ENCODE measurements at regions not wholly inside any gene's neighbourhood (a gene's known extent, or its start where the extent isn't known, plus 50 kb on each side); places are given as distances from the start of the nearest gene placed in this dataset.

- H3K4me1 ChIP-seq, result no peaks in the 10 kb centered on the region
- H3K4me3 ChIP-seq, result no peak overlapping the region
- intact Hi-C loops (cut with DNase I), result no loop called here
- no peak for DNase-seq (ENCODE audit: extremely low spot score)
- peaks cover 0 to 11% (median 2%) of the 10 kb centered on the region in 4 donors for H3K9me3 ChIP-seq
- H3K36me3 ChIP-seq, result no peaks in the 10 kb centered on the region
- no peak overlapping the region for H3K27ac ChIP-seq (replicated peaks in 1 of 4)
- no peaks in the 10 kb centered on the region for H3K27me3 ChIP-seq
- TF ChIP-seq POLR2AphosphoS5 (IDR thresholded peaks at IDR 0.05) (no peak), CTCF (IDR thresholded peaks at IDR 0.05) (no peak), EP300 (IDR thresholded peaks at IDR 0.05) (no peak), POLR2A (IDR thresholded peaks at IDR 0.05; ENCODE audit: low read depth) (no peak)
Observed at GRCh38 chr13:74845806-74846205, 636.2 kb downstream of the TBC1D4 start.

GRCh38 chr13:74841651-74842050 is 640.3 kb downstream of the TBC1D4 start:
- H3K4me3 ChIP-seq, result no peak overlapping the region
- 85% methylated on average over 4 of the region's 4 CpGs for WGBS
- intact Hi-C loops (cut with DNase I), result no loop called here
- H3K27me3 ChIP-seq, result no peaks in the 10 kb centered on the region
- TF ChIP-seq POLR2AphosphoS5 (IDR thresholded peaks at IDR 0.05), result no peak
- no peak for TF ChIP-seq EP300 (IDR thresholded peaks at IDR 0.05)
- H3K4me1 ChIP-seq, result no peaks in the 10 kb centered on the region
- H3K27ac ChIP-seq (replicated peaks in 1 of 4), result no peak overlapping the region
- no peaks in the 10 kb centered on the region for H3K36me3 ChIP-seq
- DNase-seq (ENCODE audit: extremely low spot score), result no peak
- no peaks in the 10 kb centered on the region for H3K9me3 ChIP-seq

- H3K4me3 ChIP-seq, result no peak overlapping the region
- H3K27ac ChIP-seq (replicated peaks in 1 of 4), result no peak overlapping the region
- TF ChIP-seq POLR2AphosphoS5 (IDR thresholded peaks at IDR 0.05) (no peak), EP300 (IDR thresholded peaks at IDR 0.05) (no peak), CTCF (IDR thresholded peaks at IDR 0.05) (no peak), POLR2A (IDR thresholded peaks at IDR 0.05; ENCODE audit: low read depth) (no peak)
- no peaks in the 10 kb centered on the region for H3K9me3 ChIP-seq
- no peaks in the 10 kb centered on the region for H3K36me3 ChIP-seq
- H3K4me1 ChIP-seq, result no peaks in the 10 kb centered on the region
- no peak for DNase-seq (ENCODE audit: extremely low spot score)
- H3K27me3 ChIP-seq, result no peaks in the 10 kb centered on the region
- intact Hi-C loops (cut with DNase I), result no loop called here
- WGBS, result 84% methylated on average over 2 of the region's 2 CpGs
Observed at GRCh38 chr13:74841123-74841522, 640.8 kb downstream of the TBC1D4 start.

GRCh38 chr13:74839656-74840055 is 642.3 kb downstream of the TBC1D4 start:
- Histone ChIP-seq H3K36me3 (no peaks in the 10 kb centered on the region), H3K9me3 (no peaks in the 10 kb centered on the region), H3K27ac (replicated peaks in 1 of 4) (no peak overlapping the region), H3K4me1 (no peaks in the 10 kb centered on the region), H3K27me3 (no peaks in the 10 kb centered on the region), H3K4me3 (no peak overlapping the region)
- intact Hi-C loops (cut with DNase I), result no loop called here
- no peak for DNase-seq (ENCODE audit: extremely low spot score)
- TF ChIP-seq EP300 (IDR thresholded peaks at IDR 0.05) (no peak), POLR2AphosphoS5 (IDR thresholded peaks at IDR 0.05) (no peak), CTCF (IDR thresholded peaks at IDR 0.05) (no peak), POLR2A (IDR thresholded peaks at IDR 0.05; ENCODE audit: low read depth) (no peak)

- 96% methylated on average over 5 of the region's 5 CpGs for WGBS
- H3K27me3 ChIP-seq, result no peaks in the 10 kb centered on the region
- no peak overlapping the region for H3K4me3 ChIP-seq
- H3K9me3 ChIP-seq, result no peaks in the 10 kb centered on the region
- no peaks in the 10 kb centered on the region for H3K36me3 ChIP-seq
- no peak overlapping the region for H3K27ac ChIP-seq (replicated peaks in 1 of 4)
- DNase-seq (ENCODE audit: extremely low spot score), result no peak
- H3K4me1 ChIP-seq, result no peaks in the 10 kb centered on the region
- intact Hi-C loops (cut with DNase I), result no loop called here
- no peak for TF ChIP-seq POLR2A (IDR thresholded peaks at IDR 0.05; ENCODE audit: low read depth)
- TF ChIP-seq POLR2AphosphoS5 (IDR thresholded peaks at IDR 0.05), result no peak
Observed at GRCh38 chr13:74838096-74838495, 643.9 kb downstream of the TBC1D4 start.

- Histone ChIP-seq H3K36me3 (no peaks in the 10 kb centered on the region), H3K9me3 (no peaks in the 10 kb centered on the region), H3K27ac (replicated peaks in 1 of 4) (no peak overlapping the region), H3K4me3 (no peak overlapping the region), H3K4me1 (no peaks in the 10 kb centered on the region), H3K27me3 (no peaks in the 10 kb centered on the region)
- 100% methylated on average over 1 of the region's 1 CpG for WGBS
- intact Hi-C loops (cut with DNase I), result no loop called here
- TF ChIP-seq CTCF (IDR thresholded peaks at IDR 0.05) (no peak), EP300 (IDR thresholded peaks at IDR 0.05) (no peak), POLR2AphosphoS5 (IDR thresholded peaks at IDR 0.05) (no peak), POLR2A (IDR thresholded peaks at IDR 0.05; ENCODE audit: low read depth) (no peak)
- no peak for DNase-seq (ENCODE audit: extremely low spot score)
Observed at GRCh38 chr13:74836628-74837027, 645.3 kb downstream of the TBC1D4 start.
